WTC11 (cell line): ENCODE measurements at regions not wholly inside any gene's neighbourhood (a gene's known extent, or its start where the extent isn't known, plus 50 kb on each side); places are given as distances from the start of the nearest gene placed in this dataset.

Source experiments
- ESRRA ChIP-seq: sonication (generic); formaldehyde crosslinking; IDR thresholded peaks from 2 replicates; pipeline ENCODE4 v1.8.1; 2022; ENCODE audit warnings: mild to moderate bottlenecking, missing genetic modification reagents, borderline replicate concordance
- TF ChIP-seq, protein P1 (sequence below): fragments of 200-600 bp; IDR thresholded peaks from 2 replicates; pipeline ENCODE4 v1.8.0; 2022; ENCODE audit warnings: antibody characterized with exemption
- TF ChIP-seq, protein P2 (sequence below): sonication (generic); formaldehyde crosslinking; IDR thresholded peaks from 2 replicates; pipeline ENCODE4 v1.8.1; 2022; ENCODE audit warnings: low read depth, mild to moderate bottlenecking, moderate library complexity, missing genetic modification reagents, borderline replicate concordance
- TF ChIP-seq, protein P3 (sequence below): sonication (generic); formaldehyde crosslinking; IDR thresholded peaks from 2 replicates; pipeline ENCODE4 v1.8.0; 2023; ENCODE audit warnings: missing genetic modification reagents

DNA sequence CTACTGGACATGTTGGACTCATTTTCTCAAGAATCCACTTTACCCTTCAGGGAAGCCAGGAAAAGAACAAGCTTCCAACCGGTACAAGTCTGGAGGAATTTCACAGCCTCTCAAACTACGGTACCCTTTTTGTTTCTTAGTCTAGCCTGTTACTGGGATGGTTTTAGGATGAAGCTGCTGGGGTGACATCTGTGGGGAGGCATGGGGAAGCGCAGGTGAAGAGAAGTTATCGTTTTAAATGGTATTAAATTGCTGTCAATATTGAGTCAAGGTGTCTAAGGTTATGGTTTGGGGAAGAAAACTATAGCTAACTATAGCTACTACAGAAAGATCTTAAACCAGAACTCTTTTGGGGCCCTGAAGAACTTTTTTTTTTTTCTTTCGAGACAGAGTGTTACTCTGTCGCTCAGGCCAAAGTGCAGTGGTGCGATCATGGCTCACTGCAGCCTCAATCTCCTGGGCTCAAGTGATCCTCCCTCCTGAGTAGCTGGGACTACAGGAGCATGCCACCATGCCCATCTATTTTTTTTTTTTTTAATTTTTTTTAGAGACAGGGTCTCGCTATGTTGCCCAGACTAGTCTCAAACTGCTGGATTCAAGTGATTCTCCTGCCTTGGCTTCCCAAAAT lies 128.7 kb downstream of the RIN2 start:
- TF ChIP-seq, protein P1, sequence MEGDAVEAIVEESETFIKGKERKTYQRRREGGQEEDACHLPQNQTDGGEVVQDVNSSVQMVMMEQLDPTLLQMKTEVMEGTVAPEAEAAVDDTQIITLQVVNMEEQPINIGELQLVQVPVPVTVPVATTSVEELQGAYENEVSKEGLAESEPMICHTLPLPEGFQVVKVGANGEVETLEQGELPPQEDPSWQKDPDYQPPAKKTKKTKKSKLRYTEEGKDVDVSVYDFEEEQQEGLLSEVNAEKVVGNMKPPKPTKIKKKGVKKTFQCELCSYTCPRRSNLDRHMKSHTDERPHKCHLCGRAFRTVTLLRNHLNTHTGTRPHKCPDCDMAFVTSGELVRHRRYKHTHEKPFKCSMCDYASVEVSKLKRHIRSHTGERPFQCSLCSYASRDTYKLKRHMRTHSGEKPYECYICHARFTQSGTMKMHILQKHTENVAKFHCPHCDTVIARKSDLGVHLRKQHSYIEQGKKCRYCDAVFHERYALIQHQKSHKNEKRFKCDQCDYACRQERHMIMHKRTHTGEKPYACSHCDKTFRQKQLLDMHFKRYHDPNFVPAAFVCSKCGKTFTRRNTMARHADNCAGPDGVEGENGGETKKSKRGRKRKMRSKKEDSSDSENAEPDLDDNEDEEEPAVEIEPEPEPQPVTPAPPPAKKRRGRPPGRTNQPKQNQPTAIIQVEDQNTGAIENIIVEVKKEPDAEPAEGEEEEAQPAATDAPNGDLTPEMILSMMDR = no peak
- TF ChIP-seq, protein P2, sequence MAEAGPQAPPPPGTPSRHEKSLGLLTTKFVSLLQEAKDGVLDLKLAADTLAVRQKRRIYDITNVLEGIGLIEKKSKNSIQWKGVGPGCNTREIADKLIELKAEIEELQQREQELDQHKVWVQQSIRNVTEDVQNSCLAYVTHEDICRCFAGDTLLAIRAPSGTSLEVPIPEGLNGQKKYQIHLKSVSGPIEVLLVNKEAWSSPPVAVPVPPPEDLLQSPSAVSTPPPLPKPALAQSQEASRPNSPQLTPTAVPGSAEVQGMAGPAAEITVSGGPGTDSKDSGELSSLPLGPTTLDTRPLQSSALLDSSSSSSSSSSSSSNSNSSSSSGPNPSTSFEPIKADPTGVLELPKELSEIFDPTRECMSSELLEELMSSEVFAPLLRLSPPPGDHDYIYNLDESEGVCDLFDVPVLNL (CRISPR knock-in tag) = no peak
- TF ChIP-seq, protein P3, sequence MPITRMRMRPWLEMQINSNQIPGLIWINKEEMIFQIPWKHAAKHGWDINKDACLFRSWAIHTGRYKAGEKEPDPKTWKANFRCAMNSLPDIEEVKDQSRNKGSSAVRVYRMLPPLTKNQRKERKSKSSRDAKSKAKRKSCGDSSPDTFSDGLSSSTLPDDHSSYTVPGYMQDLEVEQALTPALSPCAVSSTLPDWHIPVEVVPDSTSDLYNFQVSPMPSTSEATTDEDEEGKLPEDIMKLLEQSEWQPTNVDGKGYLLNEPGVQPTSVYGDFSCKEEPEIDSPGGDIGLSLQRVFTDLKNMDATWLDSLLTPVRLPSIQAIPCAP (CRISPR knock-in tag) = no peak
- TF ChIP-seq ESRRA (CRISPR knock-in tag) = no peak
